Panc1 (cell line): ENCODE measurements at regions not wholly inside any gene's neighbourhood (a gene's known extent, or its start where the extent isn't known, plus 50 kb on each side); places are given as distances from the start of the nearest gene placed in this dataset.

ENCODE experiments used
- ATAC-seq: fragments of 200-7000 bp; cut with Tn5 transposase; 2 replicates; pipeline ENCODE4 v1.9.1; 2020; ENCODE audit warnings: mild to moderate bottlenecking, moderate library complexity
- BruUV-seq: library from RNA; stranded (reverse); fragments of 400-500 nt; replicated peaks from 2 replicates; lab custom pipeline; 2021; lab: Mats Ljungman, UMichigan
- CTCF ChIA-PET: fragments of 300-600 bp; sonication (Branson Sonifier 250); formaldehyde crosslinking; loops from one replicate; lab custom pipeline; 2022; ENCODE audit warnings: antibody characterized with exemption; lab: Charles Lee
- POLR2A ChIA-PET: fragments of 300-600 bp; sonication (Branson Sonifier 250); formaldehyde crosslinking; loops from one replicate; lab custom pipeline; 2022; ENCODE audit warnings: antibody characterized with exemption; lab: Charles Lee
- DNase-seq: peaks from one replicate; pipeline ENCODE4 v3.0.0-alpha.2; 2010; ENCODE audit warnings: low read depth, low spot score
- H3K27ac ChIP-seq: 2 replicates; pipeline ENCODE4 v1.5.1; 2011; ENCODE audit warnings: mild to moderate bottlenecking, low read length, inconsistent platforms
- H3K27me3 ChIP-seq: fragments of 200-500 bp; sonication (Bioruptor generic); 2 replicates; pipeline ENCODE4 v1.6.0; 2014; ENCODE audit warnings: low read length, inconsistent platforms; ENCODE audit not compliant: control insufficient read depth, insufficient read depth
- H3K36me3 ChIP-seq: fragments of 200-500 bp; sonication (Bioruptor generic); 2 replicates; pipeline ENCODE4 v1.5.1; 2014; ENCODE audit warnings: inconsistent platforms, mild to moderate bottlenecking, low read length, moderate library complexity; ENCODE audit not compliant: control insufficient read depth, insufficient read depth
- H3K4me1 ChIP-seq: 2 replicates; pipeline ENCODE4 v1.5.1; 2011; ENCODE audit warnings: inconsistent platforms, mild to moderate bottlenecking, low read length, moderate library complexity; ENCODE audit not compliant: control insufficient read depth, insufficient read depth
- H3K4me3 ChIP-seq, 2 experiments: 2 replicates each; pipeline ENCODE4 v1.5.1; 2011 to 2012; ENCODE audit warnings: low read depth in 2 of 2, low read length in 2 of 2, mild to moderate bottlenecking in 2 of 2, inconsistent platforms in 1 of 2, moderate library complexity in 1 of 2
- H3K9me3 ChIP-seq: fragments of 200-500 bp; sonication (Bioruptor generic); 2 replicates; pipeline ENCODE4 v1.5.1; 2014; ENCODE audit warnings: low read depth, mild to moderate bottlenecking, inconsistent platforms, low read length, moderate library complexity; ENCODE audit not compliant: control insufficient read depth, insufficient read depth
- POLR2AphosphoS5 ChIP-seq: IDR thresholded peaks from 2 replicates; pipeline ENCODE4 v1.6.1; 2012; ENCODE audit warnings: mild to moderate bottlenecking, low read depth, low read length, moderate library complexity
- SIN3A ChIP-seq: IDR thresholded peaks from 2 replicates; pipeline ENCODE4 v1.6.1; 2012; ENCODE audit warnings: low read depth, mild to moderate bottlenecking, low read length, moderate library complexity, borderline replicate concordance; ENCODE audit not compliant: insufficient read depth
- TCF7L2 ChIP-seq: IDR thresholded peaks from 2 replicates; pipeline ENCODE4 v1.6.1; 2011; ENCODE audit warnings: mild to moderate bottlenecking, low read depth, low read length, inconsistent platforms
- in situ Hi-C: cut with HindIII; loops from 2 replicates; pipeline ENCODE4 v1.10.0; 2016; ENCODE audit warnings: low sequenced_read_pairs, low pct_unique_long_range_greater_than_20kb
- intact Hi-C: fragments of 100-400 bp; cut with micrococcal nuclease; formaldehyde crosslinking; loops from one replicate; pipeline ENCODE4 v1.10.0; 2022; ENCODE audit not compliant: unreplicated experiment
- TF ChIP-seq, protein P1 (sequence below), 2 experiments: IDR thresholded peaks; 2 replicates each; pipeline ENCODE4 v1.6.1; 2011 to 2012; ENCODE audit warnings: low read depth in 2 of 2, control low read depth in 1 of 2, low read length in 1 of 2, mild to moderate bottlenecking in 1 of 2, moderate library complexity in 1 of 2; ENCODE audit not compliant: insufficient read depth in 1 of 2
- TF ChIP-seq, protein P2 (sequence below): fragments of 450-650 bp; IDR thresholded peaks from 2 replicates; pipeline ENCODE4 v1.5.1; 2017; ENCODE audit warnings: mild to moderate bottlenecking

DNA sequence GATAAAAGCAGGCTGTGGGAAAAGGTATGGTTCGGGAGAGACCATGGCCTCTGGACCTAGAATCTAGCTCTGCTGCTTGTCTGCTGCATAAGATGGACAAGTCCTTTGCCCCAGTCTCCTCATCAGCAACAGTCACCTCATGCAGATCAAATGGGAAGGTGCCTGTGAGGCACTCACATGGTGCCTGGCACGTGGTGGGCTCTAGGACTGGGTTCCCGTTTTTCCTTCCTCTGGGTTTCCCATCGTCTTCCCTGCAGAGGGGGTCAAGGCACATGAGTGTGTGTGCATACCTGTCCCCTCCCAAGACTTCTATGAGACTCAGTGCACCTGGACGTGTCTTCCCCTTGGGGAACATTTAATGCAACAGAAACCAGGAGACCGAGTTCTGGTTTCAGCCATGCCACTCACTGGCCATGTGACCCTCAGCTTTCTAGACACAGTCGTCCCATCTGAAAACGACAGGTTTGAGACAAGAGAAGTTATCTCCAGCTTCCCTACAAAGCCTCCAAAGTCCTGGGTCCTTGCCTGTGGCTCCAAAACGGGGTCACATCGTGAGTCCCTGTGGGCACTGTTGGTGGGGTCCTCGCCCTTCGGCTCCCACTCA, 95.9 kb upstream of the NPTX2 start:
- Histone ChIP-seq H3K27ac (no peak overlapping the region), H3K27me3 (no peaks in the 10 kb centered on the region), H3K9me3 (no peaks in the 10 kb centered on the region), H3K36me3 (no peaks in the 10 kb centered on the region), H3K4me1 (no peaks in the 10 kb centered on the region), H3K4me3 (no peak overlapping the region)
- POLR2A ChIA-PET, result no interaction called here
- DNase-seq, result no peak
- TF ChIP-seq TCF7L2, result no peak
- intact Hi-C loops (no loop called here), in situ Hi-C loops (no loop called here)
- CTCF ChIA-PET, result no interaction called here
- ATAC-seq, result no peak
- no TSS peak for BruUV-seq

- Histone ChIP-seq H3K4me3 (no peak overlapping the region), H3K36me3 (no peaks in the 10 kb centered on the region), H3K27me3 (no peaks in the 10 kb centered on the region), H3K4me1 (no peaks in the 10 kb centered on the region), H3K9me3 (no peaks in the 10 kb centered on the region), H3K27ac (no peak overlapping the region)
- ChIA-PET POLR2A (interaction anchor here (0.6 to 0.7 kb wide), 2 partner anchors 15 to 68 kb away, joined by 5 to 6 read pairs; no protein-coding TSS in a partner anchor), CTCF (interaction anchor here (0.7 kb wide), 1 partner anchor 670 kb away, joined by 7 read pairs; no protein-coding TSS in a partner anchor)
- intact Hi-C loops (no loop called here), in situ Hi-C loops (no loop called here)
- no peak for TF ChIP-seq POLR2AphosphoS5
- TF ChIP-seq TCF7L2, result no peak
- TF ChIP-seq, protein P1, sequence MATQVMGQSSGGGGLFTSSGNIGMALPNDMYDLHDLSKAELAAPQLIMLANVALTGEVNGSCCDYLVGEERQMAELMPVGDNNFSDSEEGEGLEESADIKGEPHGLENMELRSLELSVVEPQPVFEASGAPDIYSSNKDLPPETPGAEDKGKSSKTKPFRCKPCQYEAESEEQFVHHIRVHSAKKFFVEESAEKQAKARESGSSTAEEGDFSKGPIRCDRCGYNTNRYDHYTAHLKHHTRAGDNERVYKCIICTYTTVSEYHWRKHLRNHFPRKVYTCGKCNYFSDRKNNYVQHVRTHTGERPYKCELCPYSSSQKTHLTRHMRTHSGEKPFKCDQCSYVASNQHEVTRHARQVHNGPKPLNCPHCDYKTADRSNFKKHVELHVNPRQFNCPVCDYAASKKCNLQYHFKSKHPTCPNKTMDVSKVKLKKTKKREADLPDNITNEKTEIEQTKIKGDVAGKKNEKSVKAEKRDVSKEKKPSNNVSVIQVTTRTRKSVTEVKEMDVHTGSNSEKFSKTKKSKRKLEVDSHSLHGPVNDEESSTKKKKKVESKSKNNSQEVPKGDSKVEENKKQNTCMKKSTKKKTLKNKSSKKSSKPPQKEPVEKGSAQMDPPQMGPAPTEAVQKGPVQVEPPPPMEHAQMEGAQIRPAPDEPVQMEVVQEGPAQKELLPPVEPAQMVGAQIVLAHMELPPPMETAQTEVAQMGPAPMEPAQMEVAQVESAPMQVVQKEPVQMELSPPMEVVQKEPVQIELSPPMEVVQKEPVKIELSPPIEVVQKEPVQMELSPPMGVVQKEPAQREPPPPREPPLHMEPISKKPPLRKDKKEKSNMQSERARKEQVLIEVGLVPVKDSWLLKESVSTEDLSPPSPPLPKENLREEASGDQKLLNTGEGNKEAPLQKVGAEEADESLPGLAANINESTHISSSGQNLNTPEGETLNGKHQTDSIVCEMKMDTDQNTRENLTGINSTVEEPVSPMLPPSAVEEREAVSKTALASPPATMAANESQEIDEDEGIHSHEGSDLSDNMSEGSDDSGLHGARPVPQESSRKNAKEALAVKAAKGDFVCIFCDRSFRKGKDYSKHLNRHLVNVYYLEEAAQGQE (IDR thresholded peaks at IDR 0.05; ENCODE audit: insufficient read depth in 1 of 2, low read depth in 2 of 2, low read length in 1 of 2), result no peak
- TF ChIP-seq, protein P2, sequence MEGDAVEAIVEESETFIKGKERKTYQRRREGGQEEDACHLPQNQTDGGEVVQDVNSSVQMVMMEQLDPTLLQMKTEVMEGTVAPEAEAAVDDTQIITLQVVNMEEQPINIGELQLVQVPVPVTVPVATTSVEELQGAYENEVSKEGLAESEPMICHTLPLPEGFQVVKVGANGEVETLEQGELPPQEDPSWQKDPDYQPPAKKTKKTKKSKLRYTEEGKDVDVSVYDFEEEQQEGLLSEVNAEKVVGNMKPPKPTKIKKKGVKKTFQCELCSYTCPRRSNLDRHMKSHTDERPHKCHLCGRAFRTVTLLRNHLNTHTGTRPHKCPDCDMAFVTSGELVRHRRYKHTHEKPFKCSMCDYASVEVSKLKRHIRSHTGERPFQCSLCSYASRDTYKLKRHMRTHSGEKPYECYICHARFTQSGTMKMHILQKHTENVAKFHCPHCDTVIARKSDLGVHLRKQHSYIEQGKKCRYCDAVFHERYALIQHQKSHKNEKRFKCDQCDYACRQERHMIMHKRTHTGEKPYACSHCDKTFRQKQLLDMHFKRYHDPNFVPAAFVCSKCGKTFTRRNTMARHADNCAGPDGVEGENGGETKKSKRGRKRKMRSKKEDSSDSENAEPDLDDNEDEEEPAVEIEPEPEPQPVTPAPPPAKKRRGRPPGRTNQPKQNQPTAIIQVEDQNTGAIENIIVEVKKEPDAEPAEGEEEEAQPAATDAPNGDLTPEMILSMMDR, result no peak
- TF ChIP-seq SIN3A, result no peak
- no peak for DNase-seq
- no peak for ATAC-seq
- no TSS peak for BruUV-seq
Measured at GRCh38 chr7:98520356-98520951, 96.6 kb upstream of the NPTX2 start.

DNA sequence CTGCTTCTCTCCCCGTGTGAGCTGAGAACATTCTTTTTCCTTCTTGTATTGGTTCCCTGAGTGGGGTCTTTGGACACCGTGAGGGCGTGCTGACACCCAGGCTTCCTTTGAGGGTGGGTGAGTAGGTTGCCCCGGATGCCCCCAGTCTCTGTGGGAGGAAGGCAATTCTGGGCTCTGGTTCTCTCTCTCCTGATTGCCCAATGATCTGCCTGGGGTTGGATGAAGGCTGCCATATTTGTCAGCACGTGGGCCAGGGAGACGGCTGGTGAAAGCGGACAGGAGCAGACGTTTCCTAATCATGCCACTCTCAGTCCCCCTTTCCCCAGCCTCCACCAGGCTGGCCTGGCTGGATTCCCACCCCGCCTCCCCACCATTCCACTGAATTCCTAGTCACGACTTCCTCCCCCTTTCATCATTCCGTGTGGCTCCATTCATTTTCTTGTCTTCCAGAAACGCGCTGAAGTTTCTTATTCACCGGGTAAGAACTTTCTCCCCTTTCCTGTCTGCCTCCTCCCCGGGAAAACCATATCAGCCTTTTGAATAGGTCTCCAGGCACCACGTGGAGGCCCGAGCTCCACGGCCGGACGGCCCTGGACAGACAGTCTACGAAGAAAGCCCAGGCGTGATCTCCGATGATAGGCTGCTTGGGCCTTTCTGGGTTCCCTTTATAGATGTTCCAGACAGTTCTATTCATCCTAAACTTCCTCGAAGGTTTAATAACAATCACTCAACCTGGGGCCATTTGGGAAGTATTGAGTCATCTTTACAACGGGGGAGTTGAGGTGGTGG, 98.7 kb upstream of the NPTX2 start:
- Histone ChIP-seq H3K27me3 (no peaks in the 10 kb centered on the region), H3K36me3 (no peaks in the 10 kb centered on the region), H3K27ac (no peak overlapping the region), H3K9me3 (no peaks in the 10 kb centered on the region), H3K4me3 (no peak overlapping the region), H3K4me1 (no peaks in the 10 kb centered on the region)
- ATAC-seq, result no peak
- no TSS peak for BruUV-seq
- intact Hi-C loops, result no loop called here
- in situ Hi-C loops, result no loop called here
- CTCF ChIA-PET, result no interaction called here
- POLR2A ChIA-PET, result no interaction called here
- TF ChIP-seq POLR2AphosphoS5 (no peak), TCF7L2 (no peak), SIN3A (no peak)
- TF ChIP-seq, protein P1 (IDR thresholded peaks at IDR 0.05; ENCODE audit: insufficient read depth in 1 of 2, low read depth in 2 of 2, low read length in 1 of 2), result no peak
- TF ChIP-seq, protein P2, result no peak
- no peak for DNase-seq
